ENCODE measurements at regions not wholly inside any gene's neighbourhood (a gene's known extent, or its start where the extent isn't known, plus 50 kb on each side); places are given as distances from the start of the nearest gene placed in this dataset.

DNA sequence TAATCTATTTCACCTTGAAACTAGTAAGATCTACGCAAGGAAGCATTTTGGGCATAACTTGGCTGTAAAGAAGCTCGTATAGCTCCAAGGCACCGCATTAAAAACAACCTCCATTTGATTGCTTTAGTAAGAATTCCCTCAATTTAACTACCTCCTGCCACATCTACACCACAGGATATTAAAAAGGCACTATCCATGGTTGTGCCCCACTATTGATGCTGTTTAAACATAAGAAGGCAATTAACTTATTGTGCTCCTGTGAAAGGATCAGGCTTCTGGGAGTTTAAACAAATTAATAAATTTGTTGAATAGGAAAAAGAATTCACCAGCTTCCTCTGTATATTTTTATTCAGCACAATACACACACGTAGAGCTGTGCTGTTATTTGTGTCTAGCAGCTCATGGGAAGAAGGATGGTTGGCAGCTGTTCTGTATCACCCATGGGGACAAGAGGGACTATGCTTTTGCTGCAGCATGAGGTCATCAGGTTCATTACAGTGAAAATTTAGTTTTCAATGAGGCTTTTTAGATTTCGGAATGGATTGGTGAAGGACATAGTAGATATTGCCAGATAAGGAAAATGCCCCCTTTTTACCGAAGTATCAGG is 513.3 kb downstream of the HAO1 start:
- TF ChIP-seq, protein P1, sequence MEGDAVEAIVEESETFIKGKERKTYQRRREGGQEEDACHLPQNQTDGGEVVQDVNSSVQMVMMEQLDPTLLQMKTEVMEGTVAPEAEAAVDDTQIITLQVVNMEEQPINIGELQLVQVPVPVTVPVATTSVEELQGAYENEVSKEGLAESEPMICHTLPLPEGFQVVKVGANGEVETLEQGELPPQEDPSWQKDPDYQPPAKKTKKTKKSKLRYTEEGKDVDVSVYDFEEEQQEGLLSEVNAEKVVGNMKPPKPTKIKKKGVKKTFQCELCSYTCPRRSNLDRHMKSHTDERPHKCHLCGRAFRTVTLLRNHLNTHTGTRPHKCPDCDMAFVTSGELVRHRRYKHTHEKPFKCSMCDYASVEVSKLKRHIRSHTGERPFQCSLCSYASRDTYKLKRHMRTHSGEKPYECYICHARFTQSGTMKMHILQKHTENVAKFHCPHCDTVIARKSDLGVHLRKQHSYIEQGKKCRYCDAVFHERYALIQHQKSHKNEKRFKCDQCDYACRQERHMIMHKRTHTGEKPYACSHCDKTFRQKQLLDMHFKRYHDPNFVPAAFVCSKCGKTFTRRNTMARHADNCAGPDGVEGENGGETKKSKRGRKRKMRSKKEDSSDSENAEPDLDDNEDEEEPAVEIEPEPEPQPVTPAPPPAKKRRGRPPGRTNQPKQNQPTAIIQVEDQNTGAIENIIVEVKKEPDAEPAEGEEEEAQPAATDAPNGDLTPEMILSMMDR (IDR thresholded peaks at IDR 0.05; ENCODE audit: borderline replicate concordance, extremely low read depth, low read length, poor library complexity, severe bottlenecking): no peak
- no peak for TF ChIP-seq EZH2 (IDR thresholded peaks at IDR 0.05; ENCODE audit: borderline replicate concordance, low read depth, low read length, severe bottlenecking)
- H3K79me2 ChIP-seq (ENCODE audit: insufficient read depth, low read length): no peaks in the 10 kb centered on the region

DNA sequence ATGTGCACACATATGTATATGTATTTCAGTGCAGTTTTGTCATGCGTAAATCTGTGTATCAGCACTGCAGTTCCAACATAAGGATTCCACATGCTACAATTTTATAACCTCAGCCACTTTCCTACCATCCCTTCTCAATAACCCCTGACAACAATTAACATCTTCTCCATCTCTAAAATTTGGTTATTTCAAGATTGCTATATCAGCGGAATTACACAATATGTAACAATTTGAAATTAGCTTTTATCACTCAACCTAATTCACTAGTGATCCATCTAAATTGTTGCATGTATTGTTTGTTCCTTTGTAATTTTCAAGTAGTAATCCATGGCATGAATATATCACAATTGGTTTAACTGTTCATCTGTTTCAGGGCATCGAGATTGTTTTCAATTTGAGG is 511.3 kb downstream of the HAO1 start:
- TF ChIP-seq, protein P1 (IDR thresholded peaks at IDR 0.05; ENCODE audit: borderline replicate concordance, extremely low read depth, low read length, poor library complexity, severe bottlenecking): no peak
- no peak for TF ChIP-seq EZH2 (IDR thresholded peaks at IDR 0.05; ENCODE audit: borderline replicate concordance, low read depth, low read length, severe bottlenecking)
- Histone ChIP-seq H4K20me1 (ENCODE audit: insufficient read depth, low read length) (no peaks in the 10 kb centered on the region), H3K9me3 (ENCODE audit: insufficient read depth, low read length, severe bottlenecking) (no peaks in the 10 kb centered on the region), H3K27me3 (ENCODE audit: insufficient read depth, low read length, poor library complexity) (peaks cover 2% of the 10 kb centered on the region), H3K36me3 (ENCODE audit: insufficient read depth, low read length) (no peaks in the 10 kb centered on the region), H3K4me2 (ENCODE audit: insufficient read depth, low read length) (no peak overlapping the region), H3K4me3 (ENCODE audit: low read depth in 1 of 2, low read length in 2 of 2) (no peak overlapping the region), H3K79me2 (ENCODE audit: insufficient read depth, low read length) (no peaks in the 10 kb centered on the region), H3K4me1 (ENCODE audit: insufficient read depth, low read length) (no peaks in the 10 kb centered on the region), H3K27ac (ENCODE audit: low read length) (no peak overlapping the region), H2AFZ (ENCODE audit: low read depth, low read length) (no peak overlapping the region), H3K9ac (ENCODE audit: low read depth, low read length) (no peak overlapping the region)
- ATAC-seq (ENCODE audit: insufficient read depth, low read depth): no peak
- DNase-seq: no peak

More for the DNA sequence above, 513.3 kb downstream of the HAO1 start:
- Histone ChIP-seq H3K36me3 (ENCODE audit: insufficient read depth, low read length) (no peaks in the 10 kb centered on the region), H2AFZ (ENCODE audit: low read depth, low read length) (no peak overlapping the region), H3K9me3 (ENCODE audit: insufficient read depth, low read length, severe bottlenecking) (no peaks in the 10 kb centered on the region), H3K27me3 (ENCODE audit: insufficient read depth, low read length, poor library complexity) (peaks cover 2% of the 10 kb centered on the region), H3K9ac (ENCODE audit: low read depth, low read length) (no peak overlapping the region), H3K27ac (ENCODE audit: low read length) (no peak overlapping the region), H3K4me3 (ENCODE audit: low read depth in 1 of 2, low read length in 2 of 2) (no peak overlapping the region), H4K20me1 (ENCODE audit: insufficient read depth, low read length) (no peaks in the 10 kb centered on the region), H3K4me2 (ENCODE audit: insufficient read depth, low read length) (no peak overlapping the region), H3K4me1 (ENCODE audit: insufficient read depth, low read length) (no peaks in the 10 kb centered on the region)
- ATAC-seq (ENCODE audit: insufficient read depth, low read depth) (no peak), DNase-seq (no peak)

DNA sequence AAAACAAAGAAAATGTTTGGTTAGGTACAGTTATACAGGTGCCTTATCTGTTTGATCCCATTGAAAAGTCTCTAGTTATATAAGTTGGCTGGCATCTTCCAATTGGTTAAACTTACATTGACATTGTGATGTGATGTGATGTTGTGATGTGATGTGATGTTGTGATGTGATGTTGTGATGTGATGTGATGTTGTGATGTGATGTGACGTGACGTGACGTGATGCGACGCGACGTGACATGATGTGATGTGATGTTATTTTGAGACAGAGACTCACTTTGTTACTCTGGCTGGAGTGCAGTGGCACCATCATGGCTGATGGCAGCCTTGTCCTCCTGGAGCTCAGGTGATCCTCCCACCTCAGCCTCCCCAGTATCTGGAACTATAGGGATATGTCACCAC is 507.6 kb downstream of the HAO1 start:
- H4K20me1 ChIP-seq (ENCODE audit: insufficient read depth, low read length): no peaks in the 10 kb centered on the region
- H3K36me3 ChIP-seq (ENCODE audit: insufficient read depth, low read length): no peaks in the 10 kb centered on the region
- no peak overlapping the region for H3K4me3 ChIP-seq (ENCODE audit: low read depth in 1 of 2, low read length in 2 of 2)
- no peaks in the 10 kb centered on the region for H3K4me1 ChIP-seq (ENCODE audit: insufficient read depth, low read length)
- no peaks in the 10 kb centered on the region for H3K27me3 ChIP-seq (ENCODE audit: insufficient read depth, low read length, poor library complexity)
- TF ChIP-seq EZH2 (IDR thresholded peaks at IDR 0.05; ENCODE audit: borderline replicate concordance, low read depth, low read length, severe bottlenecking): no peak
- TF ChIP-seq, protein P1 (IDR thresholded peaks at IDR 0.05; ENCODE audit: borderline replicate concordance, extremely low read depth, low read length, poor library complexity, severe bottlenecking): no peak
- no peak overlapping the region for H3K4me2 ChIP-seq (ENCODE audit: insufficient read depth, low read length)
- no peak overlapping the region for H3K27ac ChIP-seq (ENCODE audit: low read length)
- H3K79me2 ChIP-seq (ENCODE audit: insufficient read depth, low read length): no peaks in the 10 kb centered on the region
- no peak overlapping the region for H2AFZ ChIP-seq (ENCODE audit: low read depth, low read length)
- no peak overlapping the region for H3K9ac ChIP-seq (ENCODE audit: low read depth, low read length)
- no peak for ATAC-seq (ENCODE audit: insufficient read depth, low read depth)
- no peak for DNase-seq
- no peaks in the 10 kb centered on the region for H3K9me3 ChIP-seq (ENCODE audit: insufficient read depth, low read length, severe bottlenecking)

Data from DND-41 (cell line).